HEK293 (cell line): ENCODE measurements at regions not wholly inside any gene's neighbourhood (a gene's known extent, or its start where the extent isn't known, plus 50 kb on each side); places are given as distances from the start of the nearest gene placed in this dataset.
A peak's percentile ranks its signal among the peaks of the same experiment; 100 is the strongest.

ENCODE experiments used
- CTCF ChIA-PET: fragments of 350-600 bp; formaldehyde crosslinking; extraction: SDS; loops from one replicate; lab custom pipeline; 2021; ENCODE audit warnings: antibody characterized with exemption; lab: Yijun Ruan, JAX
- POLR2A ChIA-PET: fragments of 300-600 bp; formaldehyde crosslinking; extraction: SDS; loops from one replicate; lab custom pipeline; 2020; ENCODE audit warnings: antibody characterized with exemption, inconsistent platforms; lab: Yijun Ruan, JAX
- H3K27ac ChIP-seq: fragments of 200-500 bp; sonication (Bioruptor generic); 2 replicates; pipeline ENCODE4 v1.5.1; 2014; ENCODE audit warnings: low read depth, low read length, control low read depth, inconsistent platforms; ENCODE audit errors: extremely low read depth
- H3K36me3 ChIP-seq, 2 experiments: fragments of 200-500 bp in 1 of 2; sonication (Bioruptor generic) in 1 of 2; 1 replicate in 1 of 2; 2 replicates in 1 of 2; pipeline ENCODE4 v1.5.1; 2014 to 2017; ENCODE audit warnings: inconsistent platforms in 2 of 2, low read length in 2 of 2; ENCODE audit not compliant: control insufficient read depth in 2 of 2, insufficient read depth in 1 of 2
- H3K4me1 ChIP-seq: fragments of 200-500 bp; sonication (Bioruptor generic); 2 replicates; pipeline ENCODE4 v1.5.1; 2014; ENCODE audit warnings: mild to moderate bottlenecking, low read length, inconsistent platforms; ENCODE audit not compliant: control insufficient read depth, insufficient read depth
- H3K4me3 ChIP-seq: 2 replicates; pipeline ENCODE4 v1.5.1; 2011; ENCODE audit warnings: low read depth, mild to moderate bottlenecking, control low read depth, low read length, moderate library complexity
- H3K9me3 ChIP-seq: fragments of 200-500 bp; sonication (Bioruptor generic); 2 replicates; pipeline ENCODE4 v1.5.1; 2014; ENCODE audit warnings: low read depth, low read length, inconsistent platforms; ENCODE audit not compliant: control insufficient read depth, insufficient read depth
- BCL11B ChIP-seq: fragments of 450-650 bp; formaldehyde crosslinking; IDR thresholded peaks from 2 replicates; pipeline ENCODE4 v1.5.1; 2016; ENCODE audit warnings: low read depth, missing biosample characterization, missing genetic modification characterization
- GLI2 ChIP-seq: fragments of 450-650 bp; formaldehyde crosslinking; IDR thresholded peaks from 2 replicates; pipeline ENCODE4; 2017; ENCODE audit warnings: missing biosample characterization, missing genetic modification characterization, low read depth, borderline replicate concordance
- GLIS1 ChIP-seq: fragments of 450-650 bp; formaldehyde crosslinking; IDR thresholded peaks from 2 replicates; pipeline ENCODE4 v1.5.1; 2016; ENCODE audit warnings: missing biosample characterization, missing genetic modification characterization
- HOXA7 ChIP-seq: sonication (generic); formaldehyde crosslinking; IDR thresholded peaks from 2 replicates; pipeline ENCODE4 v1.8.1; 2022; ENCODE audit warnings: missing genetic modification reagents, borderline replicate concordance
- MZF1 ChIP-seq: fragments of 450-650 bp; formaldehyde crosslinking; IDR thresholded peaks from 2 replicates; pipeline ENCODE4 v1.5.1; 2017; ENCODE audit warnings: missing biosample characterization, missing genetic modification characterization, borderline replicate concordance
- RBAK ChIP-seq: fragments of 450-650 bp; formaldehyde crosslinking; IDR thresholded peaks from 2 replicates; pipeline ENCODE4 v1.5.1; 2016; ENCODE audit warnings: missing biosample characterization, missing genetic modification characterization
- ZNF16 ChIP-seq: fragments of 450-650 bp; formaldehyde crosslinking; IDR thresholded peaks from 2 replicates; pipeline ENCODE4 v1.5.1; 2016; ENCODE audit warnings: low read depth, missing biosample characterization, missing genetic modification characterization
- ZNF169 ChIP-seq: fragments of 450-650 bp; formaldehyde crosslinking; IDR thresholded peaks from 2 replicates; pipeline ENCODE4 v1.5.1; 2016; ENCODE audit warnings: missing biosample characterization, missing genetic modification characterization
- ZNF23 ChIP-seq: fragments of 450-650 bp; formaldehyde crosslinking; IDR thresholded peaks from 2 replicates; pipeline ENCODE4 v1.5.1; 2016; ENCODE audit warnings: missing biosample characterization, missing genetic modification characterization, borderline replicate concordance
- ZNF292 ChIP-seq: fragments of 450-650 bp; formaldehyde crosslinking; IDR thresholded peaks from 2 replicates; pipeline ENCODE4 v1.5.1; 2016; ENCODE audit warnings: low read depth, missing biosample characterization, missing genetic modification characterization, borderline replicate concordance
- ZNF37A ChIP-seq: fragments of 450-650 bp; IDR thresholded peaks from 2 replicates; pipeline ENCODE4 v1.5.1; 2018; ENCODE audit warnings: missing biosample characterization, missing genetic modification characterization
- ZNF521 ChIP-seq: fragments of 450-650 bp; formaldehyde crosslinking; IDR thresholded peaks from 2 replicates; pipeline ENCODE4 v1.5.1; 2017; ENCODE audit warnings: missing biosample characterization, mild to moderate bottlenecking, missing genetic modification characterization
- ZNF561 ChIP-seq: fragments of 450-650 bp; IDR thresholded peaks from 2 replicates; pipeline ENCODE4 v1.5.1; 2018; ENCODE audit warnings: missing biosample characterization, missing genetic modification characterization, borderline replicate concordance
- ZNF596 ChIP-seq: fragments of 450-650 bp; IDR thresholded peaks from 2 replicates; pipeline ENCODE4 v1.5.0; 2018; ENCODE audit warnings: missing biosample characterization, mild to moderate bottlenecking, missing genetic modification characterization, moderate library complexity
- ZNF76 ChIP-seq: fragments of 450-650 bp; formaldehyde crosslinking; IDR thresholded peaks from 2 replicates; pipeline ENCODE4; 2016; ENCODE audit warnings: low read depth, missing biosample characterization, missing genetic modification characterization, borderline replicate concordance
- TF ChIP-seq, protein P1 (sequence below): fragments of 450-650 bp; formaldehyde crosslinking; IDR thresholded peaks from 2 replicates; pipeline ENCODE4 v1.5.1; 2016; ENCODE audit warnings: missing biosample characterization, missing genetic modification characterization
- TF ChIP-seq, protein P2 (sequence below): sonication (generic); formaldehyde crosslinking; IDR thresholded peaks from 2 replicates; pipeline ENCODE4 v1.8.1; 2022; ENCODE audit warnings: mild to moderate bottlenecking, moderate library complexity, missing genetic modification reagents
- TF ChIP-seq, protein P3 (sequence below): fragments of 450-650 bp; formaldehyde crosslinking; IDR thresholded peaks from 2 replicates; pipeline ENCODE4 v1.5.1; 2016; ENCODE audit warnings: missing biosample characterization, missing genetic modification characterization, low read depth

DNA sequence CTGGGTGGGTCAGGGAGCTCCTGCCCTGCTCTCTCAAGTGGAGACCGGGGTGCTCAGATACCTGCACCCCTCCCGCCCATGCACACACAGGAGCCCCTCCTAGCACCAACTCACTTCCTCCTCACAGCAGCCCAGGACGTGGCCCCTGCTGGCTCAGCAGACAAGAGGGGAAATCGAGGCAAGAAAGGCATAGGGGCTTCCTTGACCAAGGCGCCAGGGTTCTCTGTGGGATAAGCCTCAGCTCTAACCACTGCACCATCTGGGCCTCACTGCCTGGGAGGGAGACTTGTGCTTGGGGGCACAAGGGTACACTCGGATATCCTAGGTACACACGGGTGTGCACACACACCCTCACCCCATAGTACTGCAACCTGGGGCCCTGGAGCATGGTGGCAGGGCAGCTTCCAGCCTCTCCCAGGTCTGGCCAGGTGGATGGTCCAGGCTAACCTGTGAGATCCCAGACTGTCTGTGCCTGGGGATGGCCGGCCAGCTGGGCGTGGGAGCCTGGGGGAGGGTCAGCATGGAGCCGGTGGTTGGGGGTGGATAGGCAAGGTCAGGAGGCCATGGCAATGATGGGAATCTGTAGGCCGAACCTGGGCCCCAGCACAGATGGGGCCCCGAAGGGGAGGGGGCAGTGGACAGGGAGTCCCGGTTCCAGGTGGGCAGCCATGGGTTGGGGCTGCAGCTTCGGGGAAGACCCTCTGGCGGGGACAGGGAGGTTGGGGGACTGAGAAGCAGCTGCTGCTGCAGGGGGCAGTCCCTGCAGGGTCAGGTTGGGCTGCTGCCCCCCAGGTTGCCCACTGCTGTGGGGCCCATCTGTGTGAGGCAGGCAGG is 312.4 kb downstream of the TMEM121 start (continued):
- TF ChIP-seq ZNF521 (tag by site-specific recombination): no peak

DNA sequence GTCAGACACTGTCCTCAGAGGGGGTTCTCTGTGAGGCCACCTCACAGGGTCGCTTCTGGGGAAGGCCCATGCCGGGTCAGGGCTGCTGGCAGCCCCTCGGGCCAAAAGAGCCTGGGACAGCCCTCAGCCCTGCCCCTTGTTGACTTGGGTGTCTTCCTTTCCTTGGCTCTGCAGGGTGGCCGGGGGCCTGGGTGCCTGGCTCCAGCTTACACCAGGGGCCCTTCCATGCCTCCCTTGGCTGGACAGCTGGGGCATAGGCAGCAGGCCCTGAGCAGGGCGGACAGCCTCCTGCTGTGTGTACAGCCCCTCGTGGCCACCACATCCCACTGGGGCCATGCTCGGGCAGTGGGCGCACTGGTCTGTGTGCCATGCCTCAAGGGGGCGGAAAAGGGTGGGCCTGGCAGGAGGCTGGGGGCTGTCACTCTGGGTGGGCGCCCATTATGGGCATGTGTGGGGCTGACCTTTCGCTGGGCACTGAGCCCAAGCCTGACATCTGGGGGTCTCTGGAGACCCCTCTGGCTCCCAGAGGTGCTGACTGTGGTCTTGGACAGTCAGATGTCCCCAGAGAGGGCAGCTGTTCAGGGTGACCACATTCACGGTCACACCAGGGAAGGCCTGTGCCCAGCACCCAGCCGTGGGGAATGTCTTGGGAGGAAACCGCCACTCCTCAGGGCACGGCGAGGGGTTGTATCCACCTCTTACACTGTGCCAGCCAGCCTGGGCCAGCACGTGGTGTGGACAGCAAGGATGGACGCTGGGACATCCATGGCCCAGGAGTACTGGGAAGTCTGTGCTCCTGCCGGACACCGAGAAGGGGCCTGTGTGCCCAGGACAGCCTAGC is 313.3 kb downstream of the TMEM121 start:
- Histone ChIP-seq H3K9me3 (no peaks in the 10 kb centered on the region), H3K36me3 (no peaks in the 10 kb centered on the region), H3K4me3 (no peak overlapping the region), H3K4me1 (no peaks in the 10 kb centered on the region)
- POLR2A ChIA-PET: no interaction called here
- TF ChIP-seq GLIS1 (tag by site-specific recombination) (peak; percentile 1; the same call in 1 of the 2 replicates), ZNF16 (no peak), BCL11B (tag by site-specific recombination) (no peak), ZNF23 (no peak), ZNF37A (tag by site-specific recombination) (no peak), ZNF596 (tag by site-specific recombination) (no peak)
- TF ChIP-seq, all 188 proteins: peak for 1
- CTCF ChIA-PET: no interaction called here
- no peak overlapping the region for H3K27ac ChIP-seq

DNA sequence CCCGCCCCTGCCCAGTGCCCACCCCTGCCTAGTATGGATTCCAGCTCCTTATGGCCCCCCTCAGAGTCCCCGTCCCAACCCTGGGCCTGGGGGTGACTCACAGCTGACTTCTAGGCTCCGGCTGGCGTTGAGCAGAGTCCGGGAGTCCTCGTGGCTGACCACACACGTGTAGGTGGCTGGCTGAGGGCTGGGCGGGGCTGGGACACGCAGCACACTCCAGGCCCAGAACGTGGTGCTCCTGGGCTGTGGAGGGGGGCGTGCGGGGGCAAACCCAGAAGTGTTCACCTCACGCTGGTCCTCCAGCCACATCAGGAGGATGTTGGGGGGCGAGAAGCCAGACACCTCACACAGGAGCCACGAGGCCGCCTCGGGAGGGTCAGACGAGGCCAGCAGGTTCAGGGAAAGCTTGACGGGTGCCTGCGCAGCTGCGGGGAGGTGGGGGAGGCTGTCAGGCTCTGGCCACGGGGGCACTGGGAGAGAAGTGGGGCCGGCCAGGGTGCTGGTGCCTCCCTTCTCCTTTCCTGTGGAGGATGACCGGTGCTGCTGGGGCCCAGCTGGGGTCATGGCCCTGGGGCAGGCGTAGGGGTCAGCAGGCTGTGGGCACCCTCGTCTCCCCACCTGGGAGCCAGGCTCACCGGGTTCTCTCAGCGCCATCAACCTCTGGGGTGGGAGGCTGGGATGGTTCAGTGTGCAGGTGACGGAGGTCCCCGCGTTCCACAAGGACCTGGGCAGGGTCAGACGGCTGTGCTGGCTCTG is 314.1 kb downstream of the TMEM121 start:
- Histone ChIP-seq H3K4me3 (no peak overlapping the region), H3K27ac (no peak overlapping the region), H3K36me3 (no peaks in the 10 kb centered on the region), H3K4me1 (no peaks in the 10 kb centered on the region), H3K9me3 (no peaks in the 10 kb centered on the region)
- TF ChIP-seq, protein P1, sequence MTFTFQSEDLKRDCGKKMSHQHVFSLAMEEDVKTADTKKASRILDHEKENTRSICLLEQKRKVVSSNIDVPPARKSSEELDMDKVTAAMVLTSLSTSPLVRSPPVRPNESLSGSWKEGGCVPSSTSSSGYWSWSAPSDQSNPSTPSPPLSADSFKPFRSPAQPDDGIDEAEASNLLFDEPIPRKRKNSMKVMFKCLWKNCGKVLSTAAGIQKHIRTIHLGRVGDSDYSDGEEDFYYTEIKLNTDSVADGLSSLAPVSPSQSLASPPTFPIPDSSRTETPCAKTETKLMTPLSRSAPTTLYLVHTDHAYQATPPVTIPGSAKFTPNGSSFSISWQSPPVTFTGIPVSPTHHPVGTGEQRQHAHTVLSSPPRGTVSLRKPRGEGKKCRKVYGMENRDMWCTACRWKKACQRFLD (tag by site-specific recombination): no peak
- no peak for TF ChIP-seq HOXA7
- POLR2A ChIA-PET: interaction anchor here (0.5 kb wide), 1 partner anchor 18 kb away, joined by 3 read pairs; no protein-coding TSS in a partner anchor
- CTCF ChIA-PET: no interaction called here

DNA sequence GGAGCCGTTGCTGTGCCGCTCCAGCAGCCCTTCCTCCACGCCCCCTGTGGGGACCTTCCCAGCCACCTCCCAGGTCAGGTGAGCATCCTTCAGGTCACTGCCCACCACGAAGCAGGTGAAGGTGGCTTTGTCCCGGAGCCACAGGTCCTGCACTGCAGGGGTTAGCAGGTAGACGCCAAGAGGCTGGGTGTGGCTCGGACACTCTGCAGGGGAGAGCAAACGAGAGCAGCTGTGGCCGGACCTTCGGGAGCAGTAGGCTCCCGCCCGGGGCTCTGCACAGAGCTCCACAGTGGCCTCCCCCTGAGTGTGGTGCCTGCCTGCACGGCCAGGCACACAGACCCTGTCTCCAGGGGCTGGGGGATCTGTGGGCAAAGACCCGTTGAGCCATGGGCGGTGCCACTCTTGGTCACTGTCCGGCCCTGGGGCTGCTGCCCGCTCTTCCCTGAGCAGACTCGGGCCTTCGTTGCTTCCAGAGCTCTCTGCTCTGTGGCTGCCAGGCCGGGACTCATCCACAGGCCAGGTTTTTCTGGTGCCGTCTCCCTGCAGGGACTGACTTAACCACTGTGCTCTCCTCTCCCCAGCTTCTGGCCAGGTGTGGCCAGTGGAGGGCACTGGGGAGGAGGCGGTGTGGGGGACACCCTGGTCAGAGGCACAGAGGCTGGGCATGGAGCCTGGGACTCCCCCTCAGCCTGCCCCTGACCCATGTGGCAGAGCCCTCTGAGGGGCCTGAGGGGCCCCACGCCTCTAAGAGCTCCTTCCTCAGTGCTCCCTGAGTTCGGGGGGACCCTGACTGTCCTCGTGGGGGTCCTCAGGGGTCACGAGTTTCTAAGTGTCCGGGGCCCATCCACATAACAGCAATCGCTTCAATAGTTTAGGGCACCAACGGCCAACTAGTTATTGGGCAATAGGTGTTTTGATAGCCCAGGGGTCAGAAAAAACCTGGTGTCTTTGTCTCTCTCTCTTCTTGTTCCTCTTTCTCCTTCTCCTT is 314.9 kb downstream of the TMEM121 start:
- Histone ChIP-seq H3K4me1 (no peaks in the 10 kb centered on the region), H3K36me3 (no peaks in the 10 kb centered on the region), H3K27ac (no peak overlapping the region), H3K4me3 (no peak overlapping the region), H3K9me3 (no peaks in the 10 kb centered on the region)
- ChIA-PET CTCF (no interaction called here), POLR2A (no interaction called here)
- TF ChIP-seq ZNF561: no peak
- no peak for TF ChIP-seq ZNF169 (tag by site-specific recombination)
- no peak for TF ChIP-seq ZNF596 (tag by site-specific recombination)
- no peak for TF ChIP-seq ZNF76
- TF ChIP-seq ZNF23: no peak
- no peak for TF ChIP-seq RBAK
- TF ChIP-seq GLI2: no peak
- TF ChIP-seq, protein P2, sequence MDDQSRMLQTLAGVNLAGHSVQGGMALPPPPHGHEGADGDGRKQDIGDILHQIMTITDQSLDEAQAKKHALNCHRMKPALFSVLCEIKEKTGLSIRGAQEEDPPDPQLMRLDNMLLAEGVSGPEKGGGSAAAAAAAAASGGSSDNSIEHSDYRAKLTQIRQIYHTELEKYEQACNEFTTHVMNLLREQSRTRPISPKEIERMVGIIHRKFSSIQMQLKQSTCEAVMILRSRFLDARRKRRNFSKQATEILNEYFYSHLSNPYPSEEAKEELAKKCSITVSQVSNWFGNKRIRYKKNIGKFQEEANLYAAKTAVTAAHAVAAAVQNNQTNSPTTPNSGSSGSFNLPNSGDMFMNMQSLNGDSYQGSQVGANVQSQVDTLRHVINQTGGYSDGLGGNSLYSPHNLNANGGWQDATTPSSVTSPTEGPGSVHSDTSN: no peak
- TF ChIP-seq, protein P3, sequence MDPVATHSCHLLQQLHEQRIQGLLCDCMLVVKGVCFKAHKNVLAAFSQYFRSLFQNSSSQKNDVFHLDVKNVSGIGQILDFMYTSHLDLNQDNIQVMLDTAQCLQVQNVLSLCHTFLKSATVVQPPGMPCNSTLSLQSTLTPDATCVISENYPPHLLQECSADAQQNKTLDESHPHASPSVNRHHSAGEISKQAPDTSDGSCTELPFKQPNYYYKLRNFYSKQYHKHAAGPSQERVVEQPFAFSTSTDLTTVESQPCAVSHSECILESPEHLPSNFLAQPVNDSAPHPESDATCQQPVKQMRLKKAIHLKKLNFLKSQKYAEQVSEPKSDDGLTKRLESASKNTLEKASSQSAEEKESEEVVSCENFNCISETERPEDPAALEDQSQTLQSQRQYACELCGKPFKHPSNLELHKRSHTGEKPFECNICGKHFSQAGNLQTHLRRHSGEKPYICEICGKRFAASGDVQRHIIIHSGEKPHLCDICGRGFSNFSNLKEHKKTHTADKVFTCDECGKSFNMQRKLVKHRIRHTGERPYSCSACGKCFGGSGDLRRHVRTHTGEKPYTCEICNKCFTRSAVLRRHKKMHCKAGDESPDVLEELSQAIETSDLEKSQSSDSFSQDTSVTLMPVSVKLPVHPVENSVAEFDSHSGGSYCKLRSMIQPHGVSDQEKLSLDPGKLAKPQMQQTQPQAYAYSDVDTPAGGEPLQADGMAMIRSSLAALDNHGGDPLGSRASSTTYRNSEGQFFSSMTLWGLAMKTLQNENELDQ: no peak
- no peak for TF ChIP-seq ZNF292 (tag by site-specific recombination)
- no peak for TF ChIP-seq MZF1 (tag by site-specific recombination)
